Gastroesophageal sphincter (tissue), 4 donors: ENCODE measurements at regions not wholly inside any gene's neighbourhood (a gene's known extent, or its start where the extent isn't known, plus 50 kb on each side); places are given as distances from the start of the nearest gene placed in this dataset.
A peak's percentile ranks its signal among the peaks of the same experiment; 100 is the strongest.
"Not testable (repeated sequence)": the region's sequence is repeated elsewhere in the genome, so short reads cannot be mapped to it uniquely, and the experiment has no call there.

ENCODE experiments used
- ATAC-seq: fragments of 150-250 bp; one replicate; pipeline ENCODE4 v1.9.1; 2016; ENCODE audit warnings: mild to moderate bottlenecking, moderate library complexity
- H3K27ac ChIP-seq, 4 donors: fragments of 200-600 bp; sonication (generic) in 3 of 4; 1 replicate in 3 of 4; 2 replicates in 1 of 4; pipeline ENCODE4 v1.5.1; 2016 to 2019
- H3K27me3 ChIP-seq: fragments of 200-600 bp; sonication (generic); one replicate; pipeline ENCODE4 v1.5.1; 2019
- H3K36me3 ChIP-seq, 2 donors: fragments of 200-600 bp; sonication (generic); one replicate each; pipeline ENCODE4 v1.5.1; 2019; ENCODE audit warnings: control low read depth in 1 of 2
- H3K4me1 ChIP-seq, 3 donors: fragments of 200-600 bp; sonication (generic); 1 replicate in 2 of 3; 2 replicates in 1 of 3; pipeline ENCODE4 v1.5.1; 2016 to 2019; ENCODE audit warnings: control low read depth in 2 of 3
- H3K4me3 ChIP-seq, 2 donors: fragments of 200-600 bp; sonication (generic); one replicate each; pipeline ENCODE4 v1.5.1; 2019; ENCODE audit warnings: mild to moderate bottlenecking in 1 of 2, moderate library complexity in 1 of 2
- H3K9me3 ChIP-seq, 3 donors: fragments of 200-600 bp; sonication (generic); one replicate each; pipeline ENCODE4 v1.5.1; 2017 to 2019; ENCODE audit warnings: control low read depth in 2 of 3
- CTCF ChIP-seq, 4 experiments: fragments of 200-600 bp in 2 of 4; fragments of 450-650 bp in 2 of 4; sonication (generic) in 1 of 4; IDR thresholded peaks; one replicate each; pipeline ENCODE4 v1.5.1; 2017 to 2019; ENCODE audit warnings: antibody characterized with exemption in 4 of 4, mild to moderate bottlenecking in 2 of 4, moderate library complexity in 2 of 4
- EP300 ChIP-seq: sonication (generic); formaldehyde crosslinking; IDR thresholded peaks from one replicate; pipeline ENCODE4 v1.6.1; 2017; ENCODE audit warnings: antibody characterized with exemption, mild to moderate bottlenecking
- POLR2A ChIP-seq, 2 donors: fragments of 450-650 bp; IDR thresholded peaks; one replicate each; pipeline ENCODE4 v1.6.1; 2017; ENCODE audit warnings: antibody characterized with exemption in 2 of 2, mild to moderate bottlenecking in 2 of 2, moderate library complexity in 1 of 2
- POLR2AphosphoS5 ChIP-seq: sonication (generic); formaldehyde crosslinking; IDR thresholded peaks from one replicate; pipeline ENCODE4 v1.6.1; 2017; ENCODE audit warnings: antibody characterized with exemption
- WGBS, 2 donors: methylation state at CpG; one replicate each; pipeline ENCODE4 v1.1.5; 2018; ENCODE audit warnings: low coverage in 1 of 2; 5-methylcytosine and 5-hydroxymethylcytosine counted together

GRCh38 chr9:18061332-18061731, 412.6 kb upstream of the ADAMTSL1 start:
- peak overlapping the region in 1 of 4 donors; percentile 22 for H3K27ac ChIP-seq

GRCh38 chr9:18061856-18062255, 412.1 kb upstream of the ADAMTSL1 start:
- no peak for ATAC-seq
- H3K27me3 ChIP-seq: no peaks in the 10 kb centered on the region
- WGBS, 2 donors: 23 to 26% methylated on average over 2 of the region's 2 CpGs

More at GRCh38 chr9:18061332-18061731, 412.6 kb upstream of the ADAMTSL1 start:
- Histone ChIP-seq H3K36me3 (no peaks in the 10 kb centered on the region), H3K27me3 (no peaks in the 10 kb centered on the region), H3K4me1 (peaks cover 0 to 55% (median 3%) of the 10 kb centered on the region in 3 donors), H3K4me3 (no peak overlapping the region), H3K9me3 (no peaks in the 10 kb centered on the region)
- TF ChIP-seq EP300: no peak
- no peak for TF ChIP-seq POLR2A (IDR thresholded peaks at IDR 0.05)
- no peak for TF ChIP-seq CTCF (IDR thresholded peaks at IDR 0.05)
- TF ChIP-seq POLR2AphosphoS5: no peak
- ATAC-seq: no peak

GRCh38 chr9:18063856-18064390, 410.0 kb upstream of the ADAMTSL1 start:
- H3K27ac ChIP-seq: peak overlapping the region in 2 of 4 donors; percentile 6 to 28

More at GRCh38 chr9:18061856-18062255, 412.1 kb upstream of the ADAMTSL1 start:
- H3K36me3 ChIP-seq: no peaks in the 10 kb centered on the region
- no peak for TF ChIP-seq POLR2AphosphoS5
- no peak for TF ChIP-seq CTCF (IDR thresholded peaks at IDR 0.05)
- no peak for TF ChIP-seq POLR2A (IDR thresholded peaks at IDR 0.05)
- TF ChIP-seq EP300: no peak
- no peak overlapping the region for H3K4me3 ChIP-seq
- peaks cover 0 to 49% (median 3%) of the 10 kb centered on the region in 3 donors for H3K4me1 ChIP-seq
- no peak overlapping the region for H3K27ac ChIP-seq
- no peaks in the 10 kb centered on the region for H3K9me3 ChIP-seq

GRCh38 chr9:18066608-18067007, 407.3 kb upstream of the ADAMTSL1 start:
- H3K9me3 ChIP-seq, H3K36me3 ChIP-seq, H3K27me3 ChIP-seq, H3K4me3 ChIP-seq, ATAC-seq, H3K27ac ChIP-seq: not testable (repeated sequence)
- peaks cover 0 to 50% (median 0%) of the 10 kb centered on the region in 3 donors for H3K4me1 ChIP-seq
- WGBS, 2 donors: 95 to 100% methylated on average over 2 of the region's 2 CpGs

More at GRCh38 chr9:18063856-18064390, 410.0 kb upstream of the ADAMTSL1 start:
- H3K9me3 ChIP-seq: no peaks in the 10 kb centered on the region
- no peak for ATAC-seq
- TF ChIP-seq POLR2A (IDR thresholded peaks at IDR 0.05) (no peak), POLR2AphosphoS5 (no peak), CTCF (IDR thresholded peaks at IDR 0.05) (no peak), EP300 (no peak)
- H3K4me1 ChIP-seq: peaks cover 0 to 47% (median 0%) of the 10 kb centered on the region in 3 donors
- H3K4me3 ChIP-seq: no peak overlapping the region
- no peaks in the 10 kb centered on the region for H3K36me3 ChIP-seq
- WGBS, 2 donors: 28 to 49% methylated on average over 5 to 6 of the region's 6 CpGs
- no peaks in the 10 kb centered on the region for H3K27me3 ChIP-seq

- Histone ChIP-seq H3K4me3 (no peak overlapping the region), H3K4me1 (peaks cover 0 to 47% (median 0%) of the 10 kb centered on the region in 3 donors), H3K9me3 (no peaks in the 10 kb centered on the region), H3K27ac (peak overlapping the region in 3 of 4 donors; percentile 9 to 50 (median 33)), H3K27me3 (no peaks in the 10 kb centered on the region), H3K36me3 (no peaks in the 10 kb centered on the region)
- no peak for ATAC-seq
- whole genome bisulfite sequencing, 2 donors: 53 to 68% methylated on average over 6 of the region's 6 CpGs
- TF ChIP-seq POLR2A (IDR thresholded peaks at IDR 0.05): no peak
- TF ChIP-seq CTCF (IDR thresholded peaks at IDR 0.05): no peak
- TF ChIP-seq POLR2AphosphoS5: no peak
- TF ChIP-seq EP300: no peak
These were observed 406.3 kb upstream of the ADAMTSL1 start for GRCh38 chr9:18067548-18068120.
